ENCODE measurements at regions not wholly inside any gene's neighbourhood (a gene's known extent, or its start where the extent isn't known, plus 50 kb on each side); places are given as distances from the start of the nearest gene placed in this dataset.

DNA sequence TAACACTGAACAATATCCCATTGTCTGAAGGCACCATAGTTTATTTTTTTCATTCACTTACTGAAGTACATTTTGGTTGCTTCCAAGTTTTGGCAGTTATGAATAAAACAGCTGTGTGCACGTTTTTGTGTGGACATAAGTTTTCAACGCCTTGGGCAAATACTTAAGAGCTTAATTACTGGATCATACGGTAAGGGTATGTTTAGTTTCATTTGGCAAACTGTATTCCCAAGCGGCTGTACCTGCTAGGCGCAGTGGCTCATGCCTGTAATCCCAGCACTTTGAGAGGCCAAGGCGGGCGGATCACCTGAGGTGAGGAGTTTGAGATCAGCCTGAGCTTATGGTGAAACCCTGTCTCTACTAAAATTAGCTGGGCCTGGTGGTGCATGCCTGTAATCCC lies 63.7 kb upstream of the FAM120A start:
- Mint-ChIP-seq H3K9me3 (no peaks in the 10 kb centered on the region), H3K27ac (no peak overlapping the region), H3K27me3 (no peaks in the 10 kb centered on the region), H3K36me3 (ENCODE audit: low read depth) (no peaks in the 10 kb centered on the region), H3K4me1 (no peaks in the 10 kb centered on the region), H3K4me3 (no peak overlapping the region)
- CTCF ChIA-PET, result no interaction called here
- DNase-seq (no peak), ATAC-seq (ENCODE audit: low read depth) (no peak)
- TF ChIP-seq, protein P1, sequence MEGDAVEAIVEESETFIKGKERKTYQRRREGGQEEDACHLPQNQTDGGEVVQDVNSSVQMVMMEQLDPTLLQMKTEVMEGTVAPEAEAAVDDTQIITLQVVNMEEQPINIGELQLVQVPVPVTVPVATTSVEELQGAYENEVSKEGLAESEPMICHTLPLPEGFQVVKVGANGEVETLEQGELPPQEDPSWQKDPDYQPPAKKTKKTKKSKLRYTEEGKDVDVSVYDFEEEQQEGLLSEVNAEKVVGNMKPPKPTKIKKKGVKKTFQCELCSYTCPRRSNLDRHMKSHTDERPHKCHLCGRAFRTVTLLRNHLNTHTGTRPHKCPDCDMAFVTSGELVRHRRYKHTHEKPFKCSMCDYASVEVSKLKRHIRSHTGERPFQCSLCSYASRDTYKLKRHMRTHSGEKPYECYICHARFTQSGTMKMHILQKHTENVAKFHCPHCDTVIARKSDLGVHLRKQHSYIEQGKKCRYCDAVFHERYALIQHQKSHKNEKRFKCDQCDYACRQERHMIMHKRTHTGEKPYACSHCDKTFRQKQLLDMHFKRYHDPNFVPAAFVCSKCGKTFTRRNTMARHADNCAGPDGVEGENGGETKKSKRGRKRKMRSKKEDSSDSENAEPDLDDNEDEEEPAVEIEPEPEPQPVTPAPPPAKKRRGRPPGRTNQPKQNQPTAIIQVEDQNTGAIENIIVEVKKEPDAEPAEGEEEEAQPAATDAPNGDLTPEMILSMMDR (IDR thresholded peaks at IDR 0.05), result no peak
- intact Hi-C loops (cut with micrococcal nuclease), result no loop called here
- POLR2A ChIA-PET, result no interaction called here

DNA sequence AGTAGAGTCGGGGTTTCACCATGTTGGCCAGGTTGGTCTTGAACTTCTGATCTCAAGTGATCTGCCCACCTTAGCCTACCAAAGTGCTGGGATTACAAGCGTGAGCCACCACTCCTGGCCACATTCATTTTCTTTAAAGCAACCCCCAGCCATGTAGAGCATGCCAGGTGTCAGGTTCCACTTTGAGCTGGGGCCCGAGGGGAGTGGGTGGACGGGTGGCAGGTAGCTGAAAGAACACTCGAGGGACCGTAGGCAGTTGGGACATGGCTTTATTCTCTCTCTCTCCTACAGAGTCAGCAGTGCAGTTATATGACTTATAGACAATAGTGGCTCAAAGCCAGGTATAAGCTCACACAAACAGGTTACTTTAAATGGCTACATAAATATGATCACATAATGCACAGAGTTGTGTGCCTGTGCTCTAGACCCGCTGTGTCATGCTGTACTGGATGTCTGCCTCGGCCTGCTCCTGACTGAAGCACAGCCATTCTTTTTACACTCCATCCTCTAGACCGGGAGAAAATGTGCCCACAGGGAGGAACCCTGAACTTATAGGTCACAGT lies 60.5 kb upstream of the FAM120A start:
- Mint-ChIP-seq H3K4me3 (no peak overlapping the region), H3K27me3 (peaks cover 7% of the 10 kb centered on the region), H3K9me3 (peaks cover 3% of the 10 kb centered on the region), H3K4me1 (no peaks in the 10 kb centered on the region), H3K27ac (no peak overlapping the region), H3K36me3 (ENCODE audit: low read depth) (no peaks in the 10 kb centered on the region)
- intact Hi-C loops (cut with micrococcal nuclease), result no loop called here
- no peak for DNase-seq
- no peak for ATAC-seq (ENCODE audit: low read depth)
- ChIA-PET CTCF (no interaction called here), POLR2A (no interaction called here)
- TF ChIP-seq, protein P1 (IDR thresholded peaks at IDR 0.05), result no peak

DNA sequence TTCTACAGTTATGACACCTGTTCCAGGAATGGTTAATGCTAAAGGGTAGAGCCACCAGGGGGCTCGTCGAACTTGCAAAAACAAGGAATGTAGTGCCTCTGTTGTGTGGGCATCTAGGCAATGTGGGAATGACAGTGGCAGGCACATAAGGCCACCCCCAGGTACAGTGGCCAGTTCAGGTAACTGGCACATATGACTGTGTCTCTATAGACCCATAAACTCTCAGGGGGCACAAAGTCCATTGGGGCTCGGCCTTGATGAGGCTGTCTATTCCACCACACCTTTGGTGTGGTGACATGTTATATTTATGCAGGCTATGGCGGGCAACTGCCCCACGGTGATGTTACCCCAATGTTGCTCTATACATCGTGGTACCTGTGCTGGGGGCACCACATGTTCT lies 59.6 kb upstream of the FAM120A start:
- no peaks in the 10 kb centered on the region for H3K36me3 Mint-ChIP-seq (ENCODE audit: low read depth)
- H3K27ac Mint-ChIP-seq, result no peak overlapping the region
- H3K4me3 Mint-ChIP-seq, result no peak overlapping the region
- H3K4me1 Mint-ChIP-seq, result no peaks in the 10 kb centered on the region
- POLR2A ChIA-PET, result no interaction called here
- ATAC-seq (ENCODE audit: low read depth), result no peak
- no peak for DNase-seq
- CTCF ChIA-PET, result no interaction called here
- intact Hi-C loops (cut with micrococcal nuclease), result no loop called here
- TF ChIP-seq, protein P1 (IDR thresholded peaks at IDR 0.05), result no peak
- peaks cover 3% of the 10 kb centered on the region for H3K9me3 Mint-ChIP-seq
- peaks cover 7% of the 10 kb centered on the region for H3K27me3 Mint-ChIP-seq

DNA sequence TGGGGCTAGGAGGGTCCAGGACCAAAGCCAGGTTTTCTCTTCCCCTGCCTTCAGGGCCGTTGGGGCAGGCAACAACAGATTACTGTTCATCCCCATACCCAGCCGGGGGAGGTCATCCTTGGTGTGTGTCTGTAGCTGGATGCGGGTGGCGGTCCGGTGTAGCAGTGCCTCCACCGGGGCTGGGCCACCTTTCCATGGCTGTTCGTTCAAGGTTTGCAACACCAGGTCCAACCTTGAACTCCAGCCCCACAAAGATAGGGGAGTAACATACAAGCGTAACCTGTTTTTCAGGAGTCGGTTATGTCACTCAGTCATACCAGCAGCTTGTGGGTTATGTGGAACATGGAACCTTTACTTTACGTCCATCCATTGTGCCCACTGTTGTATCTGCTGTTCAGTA lies 58.5 kb upstream of the FAM120A start:
- peaks cover 7% of the 10 kb centered on the region for H3K27me3 Mint-ChIP-seq
- TF ChIP-seq, protein P1 (IDR thresholded peaks at IDR 0.05), result no peak
- ChIA-PET CTCF (no interaction called here), POLR2A (no interaction called here)
- DNase-seq (no peak), ATAC-seq (ENCODE audit: low read depth) (no peak)
- no peaks in the 10 kb centered on the region for H3K36me3 Mint-ChIP-seq (ENCODE audit: low read depth)
- intact Hi-C loops (cut with micrococcal nuclease), result no loop called here
- H3K4me1 Mint-ChIP-seq, result no peaks in the 10 kb centered on the region
- H3K27ac Mint-ChIP-seq, result no peak overlapping the region
- no peak overlapping the region for H3K4me3 Mint-ChIP-seq
- peaks cover 3% of the 10 kb centered on the region for H3K9me3 Mint-ChIP-seq
